Caco-2 (cell line): ENCODE measurements at regions not wholly inside any gene's neighbourhood (a gene's known extent, or its start where the extent isn't known, plus 50 kb on each side); places are given as distances from the start of the nearest gene placed in this dataset.

Source experiments
- BruUV-seq: library from RNA; stranded (reverse); fragments of 400-500 nt; replicated peaks from 2 replicates; lab custom pipeline; 2021; lab: Mats Ljungman, UMichigan
- CTCF ChIA-PET: fragments of 300-600 bp; sonication (Branson Sonifier 250); formaldehyde crosslinking; loops from one replicate; lab custom pipeline; 2022; ENCODE audit warnings: antibody characterized with exemption; lab: Charles Lee
- POLR2A ChIA-PET: fragments of 300-600 bp; sonication (Branson Sonifier 250); formaldehyde crosslinking; loops from one replicate; lab custom pipeline; 2022; ENCODE audit warnings: antibody characterized with exemption; lab: Charles Lee
- DNase-seq, 2 experiments: peaks; one replicate each; pipeline versions ENCODE4 v3.0.0 to v3.0.0-alpha.2; 2020 to 2022
- H3K27me3 ChIP-seq: replicated peaks from 2 replicates; pipeline ENCODE4 v1.6.0; 2011; ENCODE audit warnings: low read length; ENCODE audit not compliant: control insufficient read depth, insufficient read depth
- H3K36me3 ChIP-seq: 2 replicates; pipeline ENCODE4 v1.5.1; 2011; ENCODE audit warnings: low read length; ENCODE audit not compliant: control insufficient read depth, insufficient read depth
- H3K4me1 ChIP-seq: fragments of 250-450 bp; sonication (Bioruptor Pico); 2 replicates; pipeline ENCODE4 v1.5.1; 2020; ENCODE audit warnings: mild to moderate bottlenecking
- H3K4me3 ChIP-seq: 2 replicates; pipeline ENCODE4 v1.5.1; 2011; ENCODE audit warnings: low read depth, mild to moderate bottlenecking, control low read depth, low read length
- H3K9me3 ChIP-seq: fragments of 250-450 bp; sonication (Bioruptor Pico); 2 replicates; pipeline ENCODE4 v1.5.1; 2020; ENCODE audit warnings: mild to moderate bottlenecking, moderate library complexity
- H3K27ac Mint-ChIP-seq: one replicate; pipeline ENCODE4 v1.8.0; 2022; ENCODE audit warnings: mixed read lengths; ENCODE audit not compliant: unreplicated experiment
- H3K27me3 Mint-ChIP-seq: one replicate; pipeline ENCODE4 v1.8.0; 2022; ENCODE audit warnings: mixed read lengths; ENCODE audit not compliant: insufficient read depth, unreplicated experiment
- H3K36me3 Mint-ChIP-seq: one replicate; pipeline ENCODE4 v1.8.0; 2022; ENCODE audit warnings: mild to moderate bottlenecking, mixed read lengths; ENCODE audit not compliant: insufficient read depth, unreplicated experiment
- H3K4me1 Mint-ChIP-seq: one replicate; pipeline ENCODE4 v1.8.0; 2022; ENCODE audit warnings: low read depth, mixed read lengths; ENCODE audit not compliant: unreplicated experiment
- H3K4me3 Mint-ChIP-seq: one replicate; pipeline ENCODE4 v1.8.0; 2022; ENCODE audit warnings: mild to moderate bottlenecking, moderate library complexity, mixed read lengths; ENCODE audit not compliant: unreplicated experiment
- H3K9me3 Mint-ChIP-seq: one replicate; pipeline ENCODE4 v1.8.0; 2022; ENCODE audit warnings: mixed read lengths; ENCODE audit not compliant: unreplicated experiment
- CTCF ChIP-seq, 2 experiments: fragments of 200-600 bp in 1 of 2; IDR thresholded peaks; 1 replicate in 1 of 2; 2 replicates in 1 of 2; pipeline versions ENCODE4 v1.5.1 to v1.8.0; 2011 to 2022; ENCODE audit warnings: antibody characterized with exemption in 1 of 2, control low read depth in 1 of 2, inconsistent platforms in 1 of 2, low read depth in 1 of 2, low read length in 1 of 2, mild to moderate bottlenecking in 1 of 2, moderate library complexity in 1 of 2; ENCODE audit not compliant: insufficient read depth in 1 of 2, severe bottlenecking in 1 of 2, unreplicated experiment in 1 of 2
- intact Hi-C: fragments of 100-400 bp; cut with micrococcal nuclease; formaldehyde crosslinking; loops from one replicate; pipeline ENCODE4 v1.10.0; 2022; ENCODE audit not compliant: unreplicated experiment

GRCh38 chr14:96746101-96746500, 51.1 kb upstream of the VRK1 start:
- DNase-seq = no peak
- POLR2A ChIA-PET = no interaction called here
- Mint-ChIP-seq H3K27ac (no peak overlapping the region), H3K36me3 (no peaks in the 10 kb centered on the region), H3K9me3 (no peaks in the 10 kb centered on the region), H3K27me3 (peaks cover 24% of the 10 kb centered on the region), H3K4me1 (no peaks in the 10 kb centered on the region), H3K4me3 (no peak overlapping the region)
- intact Hi-C loops = no loop called here
- peaks cover 4% of the 10 kb centered on the region; the same call in 1 of the 2 replicates for H3K27me3 ChIP-seq
- H3K4me1 ChIP-seq = no peaks in the 10 kb centered on the region
- TF ChIP-seq CTCF (IDR thresholded peaks at IDR 0.05; ENCODE audit: insufficient read depth in 1 of 2, low read depth in 1 of 2, low read length in 1 of 2, severe bottlenecking in 1 of 2, unreplicated experiment in 1 of 2) = no peak
- no TSS peak for BruUV-seq
- no peaks in the 10 kb centered on the region for H3K36me3 ChIP-seq
- CTCF ChIA-PET = no interaction called here
- H3K4me3 ChIP-seq = no peak overlapping the region
- no peaks in the 10 kb centered on the region for H3K9me3 ChIP-seq

GRCh38 chr14:96747006-96747405, 50.2 kb upstream of the VRK1 start:
- intact Hi-C loops = no loop called here
- Mint-ChIP-seq H3K9me3 (no peaks in the 10 kb centered on the region), H3K27me3 (peaks cover 22% of the 10 kb centered on the region), H3K27ac (no peak overlapping the region), H3K4me3 (no peak overlapping the region), H3K36me3 (no peaks in the 10 kb centered on the region), H3K4me1 (no peaks in the 10 kb centered on the region)
- DNase-seq = no peak
- BruUV-seq = no TSS peak
- Histone ChIP-seq H3K4me3 (no peak overlapping the region), H3K27me3 (peaks cover 4% of the 10 kb centered on the region; the same call in 1 of the 2 replicates), H3K9me3 (no peaks in the 10 kb centered on the region), H3K36me3 (no peaks in the 10 kb centered on the region), H3K4me1 (no peaks in the 10 kb centered on the region)
- ChIA-PET POLR2A (no interaction called here), CTCF (no interaction called here)
- TF ChIP-seq CTCF (IDR thresholded peaks at IDR 0.05; ENCODE audit: insufficient read depth in 1 of 2, low read depth in 1 of 2, low read length in 1 of 2, severe bottlenecking in 1 of 2, unreplicated experiment in 1 of 2) = no peak
